Colonic mucosa (tissue), 4 donors: ENCODE measurements at regions not wholly inside any gene's neighbourhood (a gene's known extent, or its start where the extent isn't known, plus 50 kb on each side); places are given as distances from the start of the nearest gene placed in this dataset.

Experiments used
- DNase-seq: peaks from one replicate; pipeline ENCODE4 v3.0.0-alpha.2; 2020
- H3K27ac ChIP-seq: fragments of 200-600 bp; one replicate; pipeline ENCODE4 v1.8.0; 2021
- H3K27me3 ChIP-seq: fragments of 200-600 bp; one replicate; pipeline ENCODE4 v1.8.0; 2021
- H3K36me3 ChIP-seq: fragments of 200-600 bp; one replicate; pipeline ENCODE4 v1.8.0; 2021
- H3K4me1 ChIP-seq: fragments of 200-600 bp; one replicate; pipeline ENCODE4 v1.8.0; 2021; ENCODE audit warnings: mild to moderate bottlenecking
- H3K4me3 ChIP-seq: fragments of 200-600 bp; one replicate; pipeline ENCODE4 v1.8.0; 2021
- H3K9ac ChIP-seq, 2 donors: one replicate each; pipeline ENCODE4 v1.7.0; 2013; ENCODE audit warnings: control low read depth in 2 of 2, low read depth in 2 of 2, low read length in 2 of 2
- H3K9me3 ChIP-seq: fragments of 200-600 bp; one replicate; pipeline ENCODE4 v1.8.0; 2021
- CTCF ChIP-seq: fragments of 200-600 bp; IDR thresholded peaks from one replicate; pipeline ENCODE4 v1.8.0; 2022; ENCODE audit warnings: antibody characterized with exemption, mild to moderate bottlenecking
- intact Hi-C: fragments of 100-400 bp; cut with DNase I; formaldehyde crosslinking; loops from one replicate; pipeline ENCODE4 v1.14.1; 2022
- donor health status: healthy.
- donor health status: DM: no; HTN: no; CAD: no.
- donor health status: DM: no; HTN: no; CAD: no.

GRCh38 chr3:72354486-72354885 is 493.8 kb downstream of the SHQ1 start:
- no peak for DNase-seq
- no peaks in the 10 kb centered on the region for H3K9me3 ChIP-seq
- H3K4me1 ChIP-seq, result no peaks in the 10 kb centered on the region
- intact Hi-C loops, result no loop called here
- H3K36me3 ChIP-seq, result no peaks in the 10 kb centered on the region
- no peak overlapping the region for H3K9ac ChIP-seq
- TF ChIP-seq CTCF, result no peak
- H3K4me3 ChIP-seq, result no peak overlapping the region
- H3K27me3 ChIP-seq, result no peaks in the 10 kb centered on the region
- no peak overlapping the region for H3K27ac ChIP-seq

- DNase-seq, result no peak
- no peaks in the 10 kb centered on the region for H3K36me3 ChIP-seq
Measured at GRCh38 chr3:72353236-72354128, 494.8 kb downstream of the SHQ1 start.

GRCh38 chr3:72352176-72352575 is 496.1 kb downstream of the SHQ1 start:
- Histone ChIP-seq H3K27me3 (no peaks in the 10 kb centered on the region), H3K4me1 (peaks cover 3% of the 10 kb centered on the region), H3K4me3 (no peak overlapping the region), H3K27ac (no peak overlapping the region), H3K9me3 (no peaks in the 10 kb centered on the region), H3K36me3 (no peaks in the 10 kb centered on the region), H3K9ac (no peak overlapping the region)
- TF ChIP-seq CTCF, result no peak
- DNase-seq, result no peak
- intact Hi-C loops, result no loop called here

More at GRCh38 chr3:72353236-72354128, 494.8 kb downstream of the SHQ1 start:
- Histone ChIP-seq H3K4me3 (no peak overlapping the region), H3K9ac (no peak overlapping the region), H3K27me3 (no peaks in the 10 kb centered on the region), H3K27ac (no peak overlapping the region), H3K4me1 (no peaks in the 10 kb centered on the region), H3K9me3 (no peaks in the 10 kb centered on the region)
- intact Hi-C loops, result no loop called here
- no peak for TF ChIP-seq CTCF

- no peak overlapping the region for H3K4me3 ChIP-seq
- H3K27me3 ChIP-seq, result no peaks in the 10 kb centered on the region
- peaks cover 3% of the 10 kb centered on the region for H3K4me1 ChIP-seq
- TF ChIP-seq CTCF, result no peak
- no peaks in the 10 kb centered on the region for H3K36me3 ChIP-seq
- intact Hi-C loops, result no loop called here
- DNase-seq, result no peak
- no peak overlapping the region for H3K9ac ChIP-seq
- no peak overlapping the region for H3K27ac ChIP-seq
- no peaks in the 10 kb centered on the region for H3K9me3 ChIP-seq
Measured at GRCh38 chr3:72351536-72351935, 496.7 kb downstream of the SHQ1 start.

- H3K36me3 ChIP-seq, result no peaks in the 10 kb centered on the region
- H3K27me3 ChIP-seq, result no peaks in the 10 kb centered on the region
- H3K9ac ChIP-seq, result no peak overlapping the region
- no peak for DNase-seq
- no peak overlapping the region for H3K4me3 ChIP-seq
- H3K27ac ChIP-seq, result no peak overlapping the region
- H3K4me1 ChIP-seq, result peaks cover 3% of the 10 kb centered on the region
- H3K9me3 ChIP-seq, result no peaks in the 10 kb centered on the region
- no peak for TF ChIP-seq CTCF
- intact Hi-C loops, result no loop called here
Measured at GRCh38 chr3:72350761-72351505, 497.3 kb downstream of the SHQ1 start.
